ENCODE measurements at regions not wholly inside any gene's neighbourhood (a gene's known extent, or its start where the extent isn't known, plus 50 kb on each side); places are given as distances from the start of the nearest gene placed in this dataset.

GRCh38 chr21:27094184-27094948, 127.5 kb upstream of the ADAMTS5 start:
- Histone ChIP-seq H3K4me3 (no peak overlapping the region), H3K4me1 (no peaks in the 10 kb centered on the region), H3K27me3 (no peaks in the 10 kb centered on the region), H3K36me3 (no peaks in the 10 kb centered on the region), H3K9me3 (peaks cover 0 to 6% of the 10 kb centered on the region in 2 donors), H3K27ac (peak overlapping the region in 1 of 2 donors; percentile 18)
- no peak for TF ChIP-seq CTCF (IDR thresholded peaks at IDR 0.05)
- no peak for DNase-seq (ENCODE audit: low spot score)

- no peak for DNase-seq (ENCODE audit: low spot score)
- no peaks in the 10 kb centered on the region for H3K27me3 ChIP-seq
- H3K27ac ChIP-seq = no peak overlapping the region
- H3K4me1 ChIP-seq = no peaks in the 10 kb centered on the region
- H3K36me3 ChIP-seq = no peaks in the 10 kb centered on the region
- no peak for TF ChIP-seq CTCF (IDR thresholded peaks at IDR 0.05)
- H3K4me3 ChIP-seq = no peak overlapping the region
- no peaks in the 10 kb centered on the region for H3K9me3 ChIP-seq
These were observed 119.7 kb upstream of the ADAMTS5 start for GRCh38 chr21:27086630-27087029.

GRCh38 chr21:27086186-27086585, 119.3 kb upstream of the ADAMTS5 start:
- no peaks in the 10 kb centered on the region for H3K36me3 ChIP-seq
- H3K9me3 ChIP-seq = no peaks in the 10 kb centered on the region
- no peak overlapping the region for H3K4me3 ChIP-seq
- no peaks in the 10 kb centered on the region for H3K4me1 ChIP-seq
- no peak for DNase-seq (ENCODE audit: low spot score)
- H3K27me3 ChIP-seq = no peaks in the 10 kb centered on the region
- no peak for TF ChIP-seq CTCF (IDR thresholded peaks at IDR 0.05)
- no peak overlapping the region for H3K27ac ChIP-seq

GRCh38 chr21:27085387-27085786, 118.5 kb upstream of the ADAMTS5 start:
- Histone ChIP-seq H3K27me3 (no peaks in the 10 kb centered on the region), H3K27ac (no peak overlapping the region)
- TF ChIP-seq CTCF (IDR thresholded peaks at IDR 0.05) = no peak

GRCh38 chr21:27083144-27083543, 116.3 kb upstream of the ADAMTS5 start:
- no peak for DNase-seq (ENCODE audit: low spot score)
- no peaks in the 10 kb centered on the region for H3K4me1 ChIP-seq
- H3K27me3 ChIP-seq = no peaks in the 10 kb centered on the region
- no peaks in the 10 kb centered on the region for H3K9me3 ChIP-seq
- H3K36me3 ChIP-seq = no peaks in the 10 kb centered on the region
- no peak overlapping the region for H3K4me3 ChIP-seq
- H3K27ac ChIP-seq = no peak overlapping the region
- no peak for TF ChIP-seq CTCF (IDR thresholded peaks at IDR 0.05)

More at GRCh38 chr21:27085387-27085786, 118.5 kb upstream of the ADAMTS5 start:
- no peak for DNase-seq (ENCODE audit: low spot score)
- no peak overlapping the region for H3K4me3 ChIP-seq
- H3K36me3 ChIP-seq = no peaks in the 10 kb centered on the region
- no peaks in the 10 kb centered on the region for H3K4me1 ChIP-seq
- no peaks in the 10 kb centered on the region for H3K9me3 ChIP-seq
